SU-DHL-6 (cell line): ENCODE measurements at regions not wholly inside any gene's neighbourhood (a gene's known extent, or its start where the extent isn't known, plus 50 kb on each side); places are given as distances from the start of the nearest gene placed in this dataset.

Experiments
- CTCF ChIP-seq: fragments of 200-600 bp; sonication (generic); IDR thresholded peaks from one replicate; pipeline ENCODE4 v1.5.1; 2017; ENCODE audit warnings: antibody characterized with exemption, mild to moderate bottlenecking, low read length, moderate library complexity; ENCODE audit not compliant: insufficient read depth, poor library complexity, severe bottlenecking
- EZH2phosphoT487 ChIP-seq: fragments of 200-600 bp; sonication (generic), shearing (Covaris generic); conservative IDR thresholded peaks from 2 replicates; pipeline ENCODE4 v1.6.1; 2018; ENCODE audit warnings: mild to moderate bottlenecking, antibody characterized with exemption, low read length, moderate library complexity, mixed read lengths

- TF ChIP-seq CTCF (no peak), EZH2phosphoT487 (no peak)
Observed at GRCh38 chr7:94212160-94212559, 182.5 kb upstream of the COL1A2 start.
